D721Med (cell line): ENCODE measurements at regions not wholly inside any gene's neighbourhood (a gene's known extent, or its start where the extent isn't known, plus 50 kb on each side); places are given as distances from the start of the nearest gene placed in this dataset.
"Not testable (repeated sequence)": the region's sequence is repeated elsewhere in the genome, so short reads cannot be mapped to it uniquely, and the experiment has no call there.

Source experiments
- DNase-seq: peaks from one replicate; pipeline ENCODE4 v3.0.0; 2011; ENCODE audit warnings: low spot score; ENCODE audit not compliant: insufficient read length
- FAIRE-seq: peaks from 2 replicates; lab custom pipeline; 2011; peaks lifted over from hg19 to GRCh38; lab: Jason Lieb, UNC
- CTCF ChIP-seq: IDR thresholded peaks from 2 replicates; pipeline ENCODE4 v1.5.1; 2012; ENCODE audit warnings: mild to moderate bottlenecking, control low read depth; ENCODE audit not compliant: insufficient read depth; ENCODE audit errors: missing control alignments

GRCh38 chr15:57796146-57796545, 89.6 kb downstream of the POLR2M start:
- TF ChIP-seq CTCF = no peak
- no peak for FAIRE-seq
- no peak for DNase-seq

- no peak for FAIRE-seq
- DNase-seq = no peak
- no peak for TF ChIP-seq CTCF
These were observed 90.6 kb downstream of the POLR2M start for GRCh38 chr15:57797110-57797509.

DNA sequence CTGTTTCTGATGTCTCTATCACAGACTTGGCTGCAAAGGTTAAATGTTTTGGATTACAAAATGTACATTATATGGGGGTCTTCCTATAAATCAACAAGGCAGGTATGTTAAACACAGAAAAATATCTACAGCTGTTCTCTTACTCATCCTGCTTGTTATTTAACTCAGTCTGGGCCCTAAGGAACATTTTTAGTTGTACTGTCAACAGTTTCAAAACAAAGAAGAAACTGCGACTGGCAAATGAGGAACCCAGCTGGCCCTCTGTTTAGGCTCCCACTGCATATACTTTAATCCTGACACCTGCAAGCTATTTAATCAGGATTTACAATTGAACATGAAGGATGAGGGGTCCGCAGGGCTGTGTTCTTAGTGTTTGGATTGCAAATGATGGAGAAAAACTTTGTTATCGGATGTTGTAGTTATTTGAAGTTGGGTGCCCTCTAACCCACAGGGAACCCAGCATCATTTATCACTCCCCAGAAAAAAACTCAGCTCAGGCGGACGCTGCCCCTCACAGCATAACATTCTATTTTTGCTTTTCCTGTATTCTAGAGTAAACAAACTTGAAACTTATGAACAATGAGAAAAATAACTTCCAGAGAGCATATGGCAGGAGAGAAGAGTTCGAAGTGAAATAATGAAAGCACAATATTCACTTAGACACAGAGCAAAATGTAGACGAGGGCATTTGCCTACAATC, 91.2 kb downstream of the POLR2M start:
- FAIRE-seq = no peak
- no peak for DNase-seq
- no peak for TF ChIP-seq CTCF

DNA sequence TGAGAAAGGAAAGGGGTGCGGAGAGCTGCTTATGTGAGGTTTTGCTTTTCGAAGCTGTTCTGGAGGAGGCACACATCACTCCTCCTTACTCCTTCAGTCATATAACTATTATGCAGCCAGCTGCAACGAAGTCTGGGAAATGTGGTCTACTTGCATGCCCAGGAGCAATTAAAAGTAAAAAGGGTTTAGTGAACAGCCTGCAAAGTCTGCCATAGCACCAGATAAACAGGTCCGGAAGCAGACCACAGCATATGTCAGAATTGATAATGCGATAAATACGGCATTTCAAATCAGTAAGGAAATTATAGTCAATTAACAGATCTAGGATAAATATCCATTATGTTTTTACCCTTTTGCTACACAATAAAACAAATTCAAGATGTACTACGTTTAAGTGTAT, 99.5 kb downstream of the POLR2M start:
- no peak for DNase-seq
- no peak for FAIRE-seq
- TF ChIP-seq CTCF = no peak

DNA sequence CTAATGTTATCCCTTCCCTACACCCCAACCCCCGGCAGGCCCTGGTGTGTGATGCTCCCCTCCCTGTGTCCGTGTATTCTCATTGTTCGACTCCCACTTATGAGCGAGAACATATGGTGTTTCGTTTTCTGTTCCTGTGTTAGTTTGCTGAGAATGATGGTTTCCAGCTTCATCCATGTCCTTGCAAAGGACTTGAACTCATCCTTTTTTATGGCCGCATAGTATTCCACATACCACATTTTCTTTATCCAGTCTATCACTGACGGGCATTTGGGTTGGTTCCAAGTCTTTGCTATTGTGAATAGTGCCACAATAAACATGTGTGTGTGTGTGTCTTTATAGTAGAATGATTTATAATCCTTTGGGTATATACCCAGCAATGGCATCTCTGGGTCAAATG, 102.8 kb downstream of the POLR2M start:
- not testable (repeated sequence) for FAIRE-seq, DNase-seq

DNA sequence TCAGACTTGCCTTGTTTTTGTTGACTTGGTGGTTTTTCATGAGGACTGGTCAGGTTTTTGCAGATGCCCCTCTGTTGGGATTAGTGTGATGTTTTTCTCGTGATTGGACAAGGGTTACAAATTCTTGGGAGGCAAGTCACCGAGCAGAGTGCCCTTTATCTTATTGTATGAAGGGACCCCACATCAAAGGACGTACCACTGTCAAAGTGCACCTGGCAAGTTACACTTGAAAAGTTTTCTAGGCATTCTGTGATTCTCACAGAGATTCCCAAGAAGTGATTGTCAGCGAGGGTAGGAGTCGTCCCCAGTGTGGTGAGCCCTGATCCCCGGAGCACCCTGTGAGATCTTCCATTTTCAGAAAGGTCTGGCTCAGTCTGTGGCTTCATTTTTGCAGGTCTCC, 110.1 kb downstream of the POLR2M start:
- FAIRE-seq (no peak), DNase-seq (no peak)
- TF ChIP-seq CTCF = no peak

- no peak for DNase-seq
- FAIRE-seq = no peak
- TF ChIP-seq CTCF = no peak
These were observed 113.1 kb downstream of the POLR2M start for GRCh38 chr15:57819646-57820045.
